LNCAP (cell line): ENCODE measurements at regions not wholly inside any gene's neighbourhood (a gene's known extent, or its start where the extent isn't known, plus 50 kb on each side); places are given as distances from the start of the nearest gene placed in this dataset.

Experiments used
- CTCF ChIP-seq: fragments of 450-650 bp; IDR thresholded peaks from 2 replicates; pipeline ENCODE4 v1.5.1; 2017; ENCODE audit warnings: mild to moderate bottlenecking

GRCh38 chr3:31220431-31220830 is 312.3 kb upstream of the STT3B start:
- TF ChIP-seq CTCF: no peak

- no peak for TF ChIP-seq CTCF
Measured at GRCh38 chr3:31223278-31223677, 309.4 kb upstream of the STT3B start.

- no peak for TF ChIP-seq CTCF
Measured at GRCh38 chr3:31224936-31225335, 307.8 kb upstream of the STT3B start.

GRCh38 chr3:31225923-31226322 is 306.8 kb upstream of the STT3B start:
- TF ChIP-seq CTCF: no peak

- TF ChIP-seq CTCF: no peak
Measured at GRCh38 chr3:31226346-31226745, 306.4 kb upstream of the STT3B start.

- TF ChIP-seq CTCF: no peak
Measured at GRCh38 chr3:31227131-31227562, 305.6 kb upstream of the STT3B start.

- no peak for TF ChIP-seq CTCF
Measured at GRCh38 chr3:31230425-31231223, 302.1 kb upstream of the STT3B start.
